ENCODE measurements at regions not wholly inside any gene's neighbourhood (a gene's known extent, or its start where the extent isn't known, plus 50 kb on each side); places are given as distances from the start of the nearest gene placed in this dataset.
A peak's percentile ranks its signal among the peaks of the same experiment; 100 is the strongest.

GRCh38 chr14:76551906-76552305 is 176.0 kb downstream of the ESRRB start:
- no peak for DNase-seq

GRCh38 chr14:76564471-76565422 is 188.8 kb downstream of the ESRRB start:
- peak; percentile 8 for DNase-seq

DNA sequence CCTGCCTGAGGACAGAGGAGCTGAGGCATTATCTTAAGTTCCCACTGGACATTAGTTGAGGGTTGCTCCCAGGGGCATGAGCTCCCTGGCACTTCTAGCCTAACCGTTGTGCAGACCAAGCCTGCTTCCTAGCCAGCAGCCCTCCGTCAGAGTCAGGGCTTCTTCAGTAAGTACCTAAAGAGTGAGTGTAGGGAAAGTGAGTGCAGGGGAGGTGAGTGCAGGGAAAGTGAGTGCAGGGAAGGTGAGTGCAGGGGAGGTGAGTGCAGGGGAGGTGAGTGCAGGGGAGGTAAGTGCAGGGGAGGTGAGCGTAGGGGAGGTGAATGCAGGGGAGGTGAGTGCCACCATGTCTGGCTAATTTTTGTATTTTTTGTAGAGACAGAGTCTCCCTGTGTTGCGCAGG is 190.5 kb downstream of the ESRRB start:
- no peak for DNase-seq

- no peak for DNase-seq
Measured at GRCh38 chr14:76574416-76575095, 186.7 kb upstream of the VASH1 start.

DNA sequence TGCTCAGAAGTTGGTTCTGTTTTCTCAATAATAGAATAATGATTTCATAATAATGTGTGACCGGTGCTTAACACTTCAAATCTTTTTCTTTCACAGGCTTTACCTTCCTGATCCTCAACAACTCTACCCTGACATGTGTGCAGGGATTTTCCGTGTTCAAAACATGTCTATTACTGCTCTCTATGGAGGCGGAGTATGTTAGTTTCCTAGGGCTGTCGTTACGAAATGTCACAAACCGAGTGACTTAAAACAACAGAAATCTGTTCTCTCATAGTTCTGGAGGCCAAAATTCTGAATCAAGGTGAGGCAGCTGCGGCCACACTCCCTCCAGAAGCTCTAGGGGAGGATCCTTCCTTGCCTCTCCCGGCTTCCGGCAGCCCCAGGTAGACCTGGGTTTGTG is 186.2 kb upstream of the VASH1 start:
- no peak for DNase-seq

- peak; percentile 5 for DNase-seq
Measured at GRCh38 chr14:76576047-76576741, 185.1 kb upstream of the VASH1 start.

- no peak for DNase-seq
Measured at GRCh38 chr14:76577090-76577489, 184.2 kb upstream of the VASH1 start.

- DNase-seq: no peak
Measured at GRCh38 chr14:76577837-76578236, 183.4 kb upstream of the VASH1 start.

- no peak for DNase-seq
Measured at GRCh38 chr14:76580399-76580798, 180.9 kb upstream of the VASH1 start.

GRCh38 chr14:76580967-76581366 is 180.3 kb upstream of the VASH1 start:
- DNase-seq: no peak

- DNase-seq: no peak
Measured at GRCh38 chr14:76581592-76581991, 179.7 kb upstream of the VASH1 start.

GRCh38 chr14:76582447-76582846 is 178.8 kb upstream of the VASH1 start:
- DNase-seq: no peak

- DNase-seq: no peak
Measured at GRCh38 chr14:76583174-76583573, 178.1 kb upstream of the VASH1 start.

- DNase-seq: no peak
Measured at GRCh38 chr14:76583805-76584204, 177.5 kb upstream of the VASH1 start.

DNA sequence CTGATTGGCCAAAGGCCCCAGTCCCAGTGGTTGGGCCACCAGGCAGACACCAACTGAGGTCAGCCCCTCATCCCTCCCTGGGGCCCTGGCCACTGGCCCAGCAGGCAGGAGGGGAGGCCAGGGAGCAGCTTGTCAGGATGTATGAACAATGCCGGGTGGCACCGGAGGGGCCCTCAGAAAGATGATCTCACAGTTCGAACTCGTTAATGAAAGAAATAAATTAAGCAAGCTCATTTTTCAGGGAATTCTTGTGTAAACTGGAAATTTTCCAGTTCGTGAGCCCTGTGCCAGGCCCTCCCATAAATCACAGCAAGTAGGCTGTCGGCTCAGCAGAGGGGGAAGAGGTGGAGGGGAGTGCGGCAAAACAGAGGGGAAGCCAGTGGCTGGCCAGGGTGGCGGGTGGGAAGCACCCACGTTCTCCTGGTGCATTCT is 177.0 kb upstream of the VASH1 start:
- DNase-seq: no peak

- DNase-seq: no peak
Measured at GRCh38 chr14:76585616-76586015, 175.7 kb upstream of the VASH1 start.

- DNase-seq: no peak
Measured at GRCh38 chr14:76589246-76589645, 172.0 kb upstream of the VASH1 start.

- DNase-seq: no peak
Measured at GRCh38 chr14:76591266-76591665, 170.0 kb upstream of the VASH1 start.

DNA sequence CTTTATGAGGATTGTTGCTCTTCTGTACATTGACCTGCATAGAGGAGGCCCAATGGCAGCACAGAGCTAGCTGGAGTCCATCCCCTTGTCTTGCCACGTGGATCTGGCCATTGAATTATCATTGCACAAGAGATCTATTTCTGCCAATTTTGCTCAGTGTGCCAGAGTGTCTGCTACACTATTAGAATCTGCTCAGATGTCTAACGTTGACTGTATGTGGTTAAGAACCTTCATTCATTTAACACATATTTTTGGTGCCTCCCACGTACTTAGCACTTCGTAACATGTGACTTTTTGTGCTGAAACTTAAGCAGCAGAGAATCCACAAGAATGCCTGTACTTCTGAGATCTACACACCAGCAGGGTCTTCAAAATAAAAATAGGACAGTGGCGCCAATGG is 166.0 kb upstream of the VASH1 start:
- no peak for DNase-seq

DNA sequence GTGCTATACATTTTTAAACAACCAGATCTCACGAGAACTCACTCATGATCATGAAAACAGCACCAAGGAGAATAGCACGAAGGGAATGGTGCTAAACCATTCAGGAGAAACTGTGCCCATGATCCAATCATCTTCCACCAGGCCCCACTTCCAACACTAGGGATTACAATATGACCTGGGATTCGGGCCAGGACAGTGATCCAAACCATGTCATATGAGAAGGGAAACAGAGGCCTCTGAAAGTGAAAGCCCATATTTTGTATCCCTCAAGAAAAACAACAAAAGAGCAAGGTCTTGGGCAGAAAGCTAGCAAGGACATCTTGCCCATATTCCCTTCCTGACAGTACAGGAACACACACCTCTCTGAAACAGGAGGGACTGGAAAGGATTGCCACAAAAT is 163.9 kb upstream of the VASH1 start:
- DNase-seq: no peak

DNA sequence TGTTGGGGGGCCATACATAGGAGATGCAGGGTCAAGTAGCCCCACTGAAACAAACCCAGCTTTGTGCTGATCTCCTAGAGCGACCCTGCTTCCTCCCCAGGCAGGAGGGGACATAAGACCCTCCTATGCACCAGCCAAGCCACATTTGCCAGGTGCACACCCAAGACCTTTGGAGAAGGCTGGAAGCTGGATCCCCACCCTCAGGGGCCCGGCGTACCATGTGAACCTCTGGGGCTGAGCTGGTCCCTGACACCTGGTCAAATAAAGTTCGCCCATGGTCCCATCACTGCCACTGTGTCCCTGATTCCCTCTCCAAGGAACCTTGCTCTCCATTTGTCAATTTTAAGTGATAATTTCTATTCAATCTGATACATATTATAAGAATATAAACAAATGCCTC is 162.1 kb upstream of the VASH1 start:
- no peak for DNase-seq

- DNase-seq: no peak
Measured at GRCh38 chr14:76599559-76600287, 161.5 kb upstream of the VASH1 start.

DNA sequence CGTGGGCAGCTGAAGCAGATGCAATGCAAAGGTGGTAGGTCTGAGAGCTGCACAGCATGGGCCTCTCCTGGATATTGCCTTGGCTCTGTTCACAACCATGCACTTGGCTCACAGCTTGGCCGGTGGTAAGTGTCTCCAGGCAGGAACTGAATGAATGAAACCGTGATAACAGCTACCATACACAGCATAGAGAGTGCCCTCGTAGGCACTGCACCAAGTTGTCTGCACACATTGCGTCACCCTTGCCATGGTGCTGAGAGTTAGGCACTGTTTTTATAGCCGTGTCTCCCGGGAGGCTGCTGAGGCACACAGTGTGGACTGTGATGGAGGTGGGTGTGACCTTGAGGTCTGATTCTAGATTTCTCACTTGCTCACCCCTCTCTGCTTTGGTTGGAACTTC is 157.6 kb upstream of the VASH1 start:
- DNase-seq: no peak
